Medulla oblongata (tissue), 1 donor: ENCODE measurements at regions not wholly inside any gene's neighbourhood (a gene's known extent, or its start where the extent isn't known, plus 50 kb on each side); places are given as distances from the start of the nearest gene placed in this dataset.
"Not testable (repeated sequence)": the region's sequence is repeated elsewhere in the genome, so short reads cannot be mapped to it uniquely, and the experiment has no call there.

Experiments
- DNase-seq: peaks from one replicate; pipeline ENCODE4 v3.0.0-alpha.2; 2015; ENCODE audit errors: extremely low spot score

GRCh38 chr6:40885139-40885774 is 153.8 kb downstream of the UNC5CL start:
- DNase-seq, result no peak

GRCh38 chr6:40882323-40882997 is 156.6 kb downstream of the UNC5CL start:
- no peak for DNase-seq

- no peak for DNase-seq
Observed at GRCh38 chr6:40881501-40881900, 157.5 kb downstream of the UNC5CL start.

GRCh38 chr6:40880906-40881305 is 158.1 kb downstream of the UNC5CL start:
- DNase-seq, result no peak

GRCh38 chr6:40879169-40879568 is 159.9 kb downstream of the UNC5CL start:
- DNase-seq, result no peak

- DNase-seq, result no peak
Observed at GRCh38 chr6:40877362-40877761, 161.7 kb downstream of the UNC5CL start.

GRCh38 chr6:40876336-40876735 is 162.7 kb downstream of the UNC5CL start:
- no peak for DNase-seq

GRCh38 chr6:40874495-40874894 is 164.5 kb downstream of the UNC5CL start:
- DNase-seq, result peak; percentile 29

GRCh38 chr6:40871424-40871823 is 167.6 kb downstream of the UNC5CL start:
- no peak for DNase-seq

GRCh38 chr6:40868089-40868865 is 170.7 kb downstream of the UNC5CL start:
- not testable (repeated sequence) for DNase-seq

GRCh38 chr6:40867527-40867926 is 171.5 kb downstream of the UNC5CL start:
- DNase-seq, result not testable (repeated sequence)

- not testable (repeated sequence) for DNase-seq
Observed at GRCh38 chr6:40865259-40865658, 173.8 kb downstream of the UNC5CL start.

- no peak for DNase-seq
Observed at GRCh38 chr6:40860443-40860842, 178.6 kb downstream of the UNC5CL start.

- no peak for DNase-seq
Observed at GRCh38 chr6:40856271-40856670, 182.8 kb downstream of the UNC5CL start.

GRCh38 chr6:40855168-40855880 is 183.7 kb downstream of the UNC5CL start:
- DNase-seq, result no peak

GRCh38 chr6:40854592-40854991 is 184.4 kb downstream of the UNC5CL start:
- no peak for DNase-seq

- DNase-seq, result no peak
Observed at GRCh38 chr6:40852779-40853373, 186.1 kb downstream of the UNC5CL start.

GRCh38 chr6:40849546-40849945 is 189.5 kb downstream of the UNC5CL start:
- no peak for DNase-seq

- DNase-seq, result no peak
Observed at GRCh38 chr6:40848868-40849514, 190.0 kb downstream of the UNC5CL start.

- DNase-seq, result no peak
Observed at GRCh38 chr6:40848038-40848437, 191.0 kb downstream of the UNC5CL start.

GRCh38 chr6:40845553-40845952 is 193.5 kb downstream of the UNC5CL start:
- peak; percentile 12 for DNase-seq
